ENCODE measurements at regions not wholly inside any gene's neighbourhood (a gene's known extent, or its start where the extent isn't known, plus 50 kb on each side); places are given as distances from the start of the nearest gene placed in this dataset.

GRCh38 chr15:47618241-47618640 is 99.1 kb upstream of the SEMA6D start:
- no peak for DNase-seq

GRCh38 chr15:47620960-47621681 is 96.2 kb upstream of the SEMA6D start:
- no peak for DNase-seq

- no peak for DNase-seq
These were observed 95.2 kb upstream of the SEMA6D start for GRCh38 chr15:47622055-47622454.

GRCh38 chr15:47624503-47624902 is 92.8 kb upstream of the SEMA6D start:
- DNase-seq: no peak

- DNase-seq: no peak
These were observed 78.3 kb upstream of the SEMA6D start for GRCh38 chr15:47639042-47639441.

- no peak for DNase-seq
These were observed 77.2 kb upstream of the SEMA6D start for GRCh38 chr15:47640079-47640478.

GRCh38 chr15:47640901-47641300 is 76.4 kb upstream of the SEMA6D start:
- DNase-seq: no peak

GRCh38 chr15:47644722-47645121 is 72.6 kb upstream of the SEMA6D start:
- no peak for DNase-seq

GRCh38 chr15:47650564-47650963 is 66.7 kb upstream of the SEMA6D start:
- no peak for DNase-seq

GRCh38 chr15:47652328-47652727 is 65.0 kb upstream of the SEMA6D start:
- no peak for DNase-seq

- no peak for DNase-seq
These were observed 64.5 kb upstream of the SEMA6D start for GRCh38 chr15:47652844-47653243.

GRCh38 chr15:47661661-47662180 is 55.6 kb upstream of the SEMA6D start:
- DNase-seq: no peak

- DNase-seq: no peak
These were observed 54.2 kb upstream of the SEMA6D start for GRCh38 chr15:47663101-47663500.

All from CD4-positive, alpha-beta T cell treated with Interferon gamma for 1 hour (primary cell).